Nephron (organoid): ENCODE measurements at regions not wholly inside any gene's neighbourhood (a gene's known extent, or its start where the extent isn't known, plus 50 kb on each side); places are given as distances from the start of the nearest gene placed in this dataset.
"Not testable (repeated sequence)": the region's sequence is repeated elsewhere in the genome, so short reads cannot be mapped to it uniquely, and the experiment has no call there.

Experiments used
- H3K27ac Mint-ChIP-seq, 3 experiments: 2 replicates each; pipeline ENCODE4 v1.8.0; 2020; ENCODE audit warnings: mixed read lengths in 3 of 3, mild to moderate bottlenecking in 2 of 3, moderate library complexity in 1 of 3
- H3K27me3 Mint-ChIP-seq: 2 replicates; pipeline ENCODE4 v1.8.0; 2021; ENCODE audit warnings: low read depth, mild to moderate bottlenecking, moderate library complexity, mixed read lengths
- H3K36me3 Mint-ChIP-seq: 2 replicates; pipeline ENCODE4 v1.8.0; 2020; ENCODE audit warnings: low read depth, mixed read lengths
- H3K4me1 Mint-ChIP-seq: 2 replicates; pipeline ENCODE4 v1.8.0; 2020; ENCODE audit warnings: mixed read lengths
- H3K4me3 Mint-ChIP-seq, 3 experiments: 2 replicates each; pipeline ENCODE4 v1.8.0; 2020; ENCODE audit warnings: mild to moderate bottlenecking in 3 of 3, mixed read lengths in 3 of 3, moderate library complexity in 2 of 3
- H3K9me3 Mint-ChIP-seq: 2 replicates; pipeline ENCODE4 v1.8.0; 2020; ENCODE audit warnings: mixed read lengths
- CTCF ChIP-seq, 3 experiments: fragments of 200-600 bp; sonication (generic); IDR thresholded peaks; one replicate each; pipeline ENCODE4 v1.5.0; 2021; ENCODE audit warnings: antibody characterized with exemption in 3 of 3; ENCODE audit not compliant: unreplicated experiment in 3 of 3

DNA sequence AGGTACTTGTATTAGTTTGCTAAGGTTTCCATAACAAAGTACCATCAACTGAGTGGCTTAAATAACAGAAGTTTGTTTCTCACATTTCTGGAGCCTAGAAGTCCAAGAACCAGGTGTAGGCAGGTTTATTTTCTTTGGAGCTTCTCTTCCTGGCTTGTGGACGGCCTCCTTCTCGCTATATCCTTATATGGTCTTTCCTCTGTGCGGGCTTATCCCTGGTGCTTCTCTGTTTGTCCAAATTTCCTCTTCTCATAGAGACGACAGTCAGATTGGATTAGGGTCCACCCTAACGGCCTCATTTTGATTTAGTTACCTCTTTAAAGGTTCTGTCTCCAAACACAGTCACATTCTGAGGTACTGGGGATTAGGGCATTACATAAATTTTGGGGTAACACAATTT is 88.3 kb downstream of the RMI1 start:
- Mint-ChIP-seq H3K36me3 (no peaks in the 10 kb centered on the region), H3K4me3 (no peak overlapping the region), H3K27ac (no peak overlapping the region), H3K27me3 (peaks cover 5% of the 10 kb centered on the region), H3K9me3 (no peaks in the 10 kb centered on the region), H3K4me1 (no peaks in the 10 kb centered on the region)
- no peak for TF ChIP-seq CTCF (IDR thresholded peaks at IDR 0.05; ENCODE audit: unreplicated experiment in 3 of 3)

DNA sequence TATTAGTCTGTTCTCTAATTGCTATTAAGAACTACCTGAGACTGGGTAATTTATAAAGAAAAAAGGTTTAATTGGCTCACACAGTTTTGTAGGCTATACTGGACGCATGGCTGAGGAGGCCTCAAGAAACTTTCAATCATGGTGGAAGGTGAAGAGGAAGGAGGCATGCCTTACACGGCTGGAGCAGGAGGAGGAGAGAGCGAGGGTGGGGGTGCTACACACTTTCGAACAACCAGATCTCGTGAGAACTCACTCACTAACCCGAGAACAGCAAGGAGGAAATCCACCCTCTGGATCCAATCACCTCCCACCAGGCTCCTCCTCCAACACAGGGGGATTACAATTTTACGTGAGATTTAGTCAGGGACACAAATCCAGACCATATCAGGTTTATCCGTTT is 90.0 kb downstream of the RMI1 start:
- no peak overlapping the region for H3K4me3 Mint-ChIP-seq
- peaks cover 7% of the 10 kb centered on the region for H3K27me3 Mint-ChIP-seq
- no peaks in the 10 kb centered on the region for H3K36me3 Mint-ChIP-seq
- H3K4me1 Mint-ChIP-seq: no peaks in the 10 kb centered on the region
- H3K9me3 Mint-ChIP-seq: peaks cover 2% of the 10 kb centered on the region
- no peak for TF ChIP-seq CTCF (IDR thresholded peaks at IDR 0.05; ENCODE audit: unreplicated experiment in 3 of 3)
- no peak overlapping the region for H3K27ac Mint-ChIP-seq

DNA sequence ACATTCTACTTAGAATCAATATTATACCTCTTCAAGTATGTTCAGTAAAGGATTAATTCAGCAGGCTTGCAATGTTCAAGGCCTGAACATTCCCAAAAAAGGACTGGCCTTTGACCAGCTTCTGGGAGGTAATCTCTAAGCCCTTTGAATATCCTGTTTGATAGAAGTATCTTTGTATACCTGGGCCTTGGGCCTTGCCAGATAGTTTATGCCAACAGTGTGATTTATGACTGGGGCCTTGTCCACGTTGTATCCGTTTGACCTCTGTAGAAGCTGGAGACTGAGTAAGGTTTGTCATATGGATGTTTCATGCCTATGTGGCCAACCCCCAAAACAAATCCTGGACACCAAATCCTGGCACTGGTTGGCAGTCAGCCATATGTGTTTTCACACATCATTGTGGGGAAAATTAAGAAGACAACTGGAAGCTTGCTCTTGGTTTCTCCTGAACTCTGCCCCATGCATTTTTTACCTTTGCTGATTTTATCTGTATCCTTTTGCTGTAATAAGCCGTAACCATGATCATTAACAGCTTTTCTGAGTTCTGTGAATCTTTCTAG is 92.1 kb downstream of the RMI1 start:
- Mint-ChIP-seq H3K4me1 (no peaks in the 10 kb centered on the region), H3K27ac (no peak overlapping the region), H3K4me3 (no peak overlapping the region), H3K9me3 (peaks cover 2% of the 10 kb centered on the region), H3K27me3 (peaks cover 7% of the 10 kb centered on the region), H3K36me3 (no peaks in the 10 kb centered on the region)
- TF ChIP-seq CTCF (IDR thresholded peaks at IDR 0.05; ENCODE audit: unreplicated experiment in 3 of 3): no peak

DNA sequence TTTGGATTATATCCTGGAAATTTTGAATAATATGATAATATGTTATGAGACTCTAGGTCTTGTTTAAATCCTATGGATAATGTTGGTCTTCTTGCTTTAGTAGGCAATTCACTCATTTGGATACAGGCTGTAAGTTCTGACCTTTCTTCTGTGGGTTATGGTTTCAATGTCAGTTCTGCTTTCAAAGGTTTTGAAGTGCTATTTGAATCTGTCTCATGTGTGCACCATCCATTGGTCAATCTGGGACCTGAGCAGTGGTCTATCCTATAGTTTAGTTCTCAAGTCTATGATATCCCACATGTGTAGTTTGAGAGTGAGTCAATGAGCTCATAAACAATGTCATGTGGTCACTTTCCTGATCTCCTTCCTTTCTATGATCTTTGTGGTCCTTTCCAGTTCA is 94.4 kb downstream of the RMI1 start:
- Mint-ChIP-seq H3K4me3 (no peak overlapping the region), H3K27ac (no peak overlapping the region), H3K4me1 (no peaks in the 10 kb centered on the region), H3K9me3 (peaks cover 2% of the 10 kb centered on the region), H3K36me3 (no peaks in the 10 kb centered on the region), H3K27me3 (peaks cover 7% of the 10 kb centered on the region)
- TF ChIP-seq CTCF (IDR thresholded peaks at IDR 0.05; ENCODE audit: unreplicated experiment in 3 of 3): no peak

DNA sequence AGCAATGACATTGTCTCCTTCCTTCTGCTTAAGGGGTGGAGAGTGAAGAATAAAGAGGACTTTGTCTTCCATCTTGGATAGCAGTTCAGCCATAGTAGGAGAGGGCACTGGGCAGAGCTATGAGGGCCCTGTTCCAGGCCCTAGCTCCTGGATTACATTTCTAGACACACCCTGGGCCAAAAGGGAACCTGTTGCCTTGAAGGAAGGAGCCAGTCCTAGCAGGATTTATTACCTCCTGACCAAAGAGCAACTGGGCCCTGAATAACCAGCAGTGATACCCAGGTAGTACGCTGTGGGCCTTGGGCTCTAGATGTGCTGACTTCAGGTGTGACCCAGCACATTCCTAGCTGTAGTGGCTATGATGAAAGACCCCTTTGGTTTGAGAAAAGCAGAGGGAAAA is 95.8 kb downstream of the RMI1 start:
- Mint-ChIP-seq H3K27ac (no peak overlapping the region), H3K27me3 (peaks cover 7% of the 10 kb centered on the region), H3K4me1 (no peaks in the 10 kb centered on the region), H3K36me3 (no peaks in the 10 kb centered on the region), H3K9me3 (peaks cover 2% of the 10 kb centered on the region), H3K4me3 (no peak overlapping the region)
- TF ChIP-seq CTCF (IDR thresholded peaks at IDR 0.05; ENCODE audit: unreplicated experiment in 3 of 3): no peak

GRCh38 chr9:84077816-84078215 is 97.2 kb downstream of the RMI1 start:
- not testable (repeated sequence) for H3K4me3 Mint-ChIP-seq, H3K27ac Mint-ChIP-seq, H3K27me3 Mint-ChIP-seq, H3K9me3 Mint-ChIP-seq, H3K4me1 Mint-ChIP-seq, H3K36me3 Mint-ChIP-seq
